HG03457 (cell line): ENCODE measurements at regions not wholly inside any gene's neighbourhood (a gene's known extent, or its start where the extent isn't known, plus 50 kb on each side); places are given as distances from the start of the nearest gene placed in this dataset.

Experiments used
- ATAC-seq: cut with Tn5 transposase; IDR thresholded peaks from one replicate; pipeline ENCODE4 v1.9.1; 2021; ENCODE audit warnings: moderate number of reproducible peaks; ENCODE audit not compliant: unreplicated experiment

DNA sequence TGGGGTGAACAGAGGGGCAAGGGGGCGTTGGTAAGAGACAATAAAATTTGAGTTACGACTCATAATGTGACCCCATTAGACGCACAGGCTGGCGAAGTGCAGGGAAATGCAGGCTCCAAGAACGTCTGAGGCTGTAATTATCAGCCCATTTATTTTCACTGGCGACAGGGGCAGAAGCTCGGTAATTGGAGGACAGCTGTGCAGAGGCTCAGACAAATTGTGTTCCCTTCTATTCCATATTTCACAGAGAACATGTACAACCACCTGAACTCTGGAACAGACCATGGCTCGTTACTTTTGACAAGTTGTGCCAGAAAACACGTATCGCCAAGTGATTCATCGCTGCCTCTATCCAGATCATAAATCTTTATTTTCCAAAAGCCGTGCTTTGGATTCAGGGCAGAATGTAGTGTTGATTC, 137.3 kb upstream of the FRMD4A start:
- no peak for ATAC-seq

DNA sequence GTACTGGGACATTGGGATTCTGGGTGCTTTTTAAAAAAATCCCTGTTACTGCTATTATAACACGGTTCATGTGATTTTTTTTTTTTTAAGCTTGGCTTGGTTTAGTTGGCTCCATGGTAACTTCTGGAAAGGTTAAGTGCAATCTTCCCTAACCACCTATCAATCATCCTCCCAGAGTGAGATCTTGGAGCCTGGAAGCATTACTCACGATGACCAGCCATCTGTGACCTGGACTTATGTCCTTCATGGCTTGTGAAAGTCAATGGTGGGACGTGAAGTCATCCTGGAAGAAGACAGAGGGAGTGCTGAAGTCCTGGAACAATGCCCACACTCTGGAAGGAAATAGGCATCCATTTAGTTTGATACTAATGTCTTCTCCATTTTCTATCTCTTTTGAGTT, 135.5 kb upstream of the FRMD4A start:
- ATAC-seq = no peak

DNA sequence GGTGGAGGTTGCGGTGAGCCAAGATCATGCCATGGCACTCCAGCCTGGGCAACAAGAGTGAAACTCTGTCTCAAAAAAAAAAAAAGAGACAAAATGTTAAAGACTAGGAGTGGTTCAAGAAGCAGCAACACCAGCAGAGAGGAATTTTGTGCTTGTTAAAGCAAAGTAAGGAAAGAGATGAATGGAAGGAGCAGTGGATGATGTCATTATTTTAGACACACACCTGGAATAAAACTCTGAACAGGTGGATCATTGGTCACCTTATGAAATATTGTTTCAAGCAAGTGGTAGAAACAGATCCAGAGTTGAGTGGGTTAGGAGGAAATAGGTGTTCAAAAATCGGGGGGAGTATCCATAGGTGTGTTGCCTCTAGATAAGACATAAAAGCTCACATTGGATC, 129.7 kb upstream of the FRMD4A start:
- ATAC-seq = no peak

DNA sequence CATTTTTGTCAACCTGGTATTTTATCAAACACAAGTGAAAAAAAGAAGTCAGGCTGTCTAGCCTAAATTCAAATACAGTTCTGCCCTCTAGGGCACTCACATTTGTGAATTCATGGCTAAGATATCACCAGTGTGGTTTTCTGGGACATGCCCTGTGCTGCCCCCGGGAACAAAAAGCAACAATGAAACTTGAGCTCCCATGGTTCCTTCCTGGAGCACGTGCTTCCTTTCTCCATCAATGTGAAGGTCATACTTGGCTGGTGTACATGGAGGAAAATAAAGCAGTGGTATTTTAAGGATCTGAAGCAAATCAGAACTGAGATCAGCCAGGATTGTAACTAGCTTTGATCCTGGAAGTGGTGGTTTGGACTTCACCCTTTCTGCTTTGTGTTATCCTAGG, 128.9 kb upstream of the FRMD4A start:
- no peak for ATAC-seq

DNA sequence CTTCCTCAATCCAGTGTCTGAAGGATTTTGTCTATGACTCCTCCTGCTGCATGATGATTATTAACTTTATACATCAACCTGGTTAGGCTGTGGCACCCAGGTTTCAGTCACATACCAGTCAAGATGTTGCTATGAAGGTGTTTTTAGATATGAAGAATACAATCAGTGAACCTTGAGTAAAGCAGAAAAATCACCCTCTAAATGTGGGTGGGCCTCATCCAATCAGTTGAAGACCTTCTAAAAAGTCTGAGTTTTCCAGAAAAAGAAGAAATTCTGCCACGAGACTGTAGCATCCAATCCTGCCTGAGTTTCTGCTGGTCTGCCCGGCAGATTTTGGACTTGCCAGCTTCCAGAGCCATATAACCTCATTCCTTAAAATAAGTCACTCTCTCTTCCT, 126.1 kb upstream of the FRMD4A start:
- no peak for ATAC-seq

DNA sequence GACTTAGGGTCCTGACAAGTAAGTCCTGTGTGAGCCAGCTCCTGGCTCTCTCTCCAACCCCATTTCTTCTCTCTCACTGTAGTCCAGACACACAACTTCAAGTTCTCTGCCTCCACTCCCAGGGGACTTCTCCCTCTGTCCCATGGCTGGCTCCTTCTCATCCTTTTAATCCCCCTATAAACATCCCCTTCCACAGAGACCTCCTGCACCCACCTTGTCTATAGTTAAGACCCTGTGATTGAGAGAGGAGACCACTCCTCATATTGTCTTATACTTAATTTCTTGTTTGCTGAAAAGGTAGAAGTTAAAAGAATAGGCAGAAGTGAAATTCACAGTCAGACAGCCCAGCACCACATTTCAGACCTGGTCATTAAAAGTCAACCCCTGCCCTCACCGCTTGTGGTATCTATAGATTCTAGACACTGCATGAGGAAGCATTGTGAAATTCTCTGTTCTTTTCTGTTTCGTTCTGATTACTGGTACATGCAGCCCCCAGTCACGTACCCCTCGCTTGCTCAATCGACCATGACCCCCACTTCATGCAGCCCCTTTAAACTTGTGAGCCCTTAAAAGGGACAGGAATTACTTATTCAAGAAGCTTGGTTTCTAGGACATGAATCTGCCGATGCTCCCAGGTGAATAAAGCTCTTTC, 125.6 kb upstream of the FRMD4A start:
- no peak for ATAC-seq

DNA sequence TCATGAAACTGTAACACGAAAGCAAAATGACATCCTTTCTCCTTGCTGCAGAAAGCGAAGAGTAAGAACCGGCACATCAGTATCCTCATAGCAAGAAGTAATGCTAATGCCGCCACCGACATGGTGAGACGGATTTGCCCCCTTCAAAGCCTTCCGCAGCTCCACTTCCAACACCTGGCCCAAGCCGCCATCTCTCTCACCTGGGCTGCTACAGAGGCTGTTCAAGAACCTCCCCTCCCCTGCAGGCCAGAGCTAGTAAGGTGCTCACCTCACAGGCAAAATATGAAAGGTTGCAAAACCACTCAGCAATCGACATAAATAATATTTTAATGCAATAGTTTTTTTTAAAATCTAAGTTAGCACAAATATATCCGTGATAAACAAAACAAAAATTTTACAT, 123.9 kb upstream of the FRMD4A start:
- no peak for ATAC-seq

DNA sequence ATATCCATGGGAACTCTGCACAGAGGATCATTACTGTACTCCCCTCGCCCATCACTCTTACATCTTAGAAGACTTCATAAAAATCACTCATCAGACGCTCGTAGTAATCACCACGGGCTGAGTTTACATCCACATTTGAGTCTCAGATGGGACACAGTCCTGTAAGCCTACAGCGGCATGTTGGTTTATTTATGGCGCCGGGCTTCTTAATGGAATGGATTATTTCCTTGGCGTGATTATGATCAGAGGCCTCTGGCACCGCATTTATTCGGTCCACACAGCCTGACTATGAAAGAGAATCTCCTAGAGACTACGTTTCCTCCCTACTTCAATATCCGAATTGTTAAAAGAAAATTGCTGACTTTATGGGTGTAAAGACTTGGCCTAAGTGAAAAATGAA, 123.5 kb upstream of the FRMD4A start:
- ATAC-seq = no peak

DNA sequence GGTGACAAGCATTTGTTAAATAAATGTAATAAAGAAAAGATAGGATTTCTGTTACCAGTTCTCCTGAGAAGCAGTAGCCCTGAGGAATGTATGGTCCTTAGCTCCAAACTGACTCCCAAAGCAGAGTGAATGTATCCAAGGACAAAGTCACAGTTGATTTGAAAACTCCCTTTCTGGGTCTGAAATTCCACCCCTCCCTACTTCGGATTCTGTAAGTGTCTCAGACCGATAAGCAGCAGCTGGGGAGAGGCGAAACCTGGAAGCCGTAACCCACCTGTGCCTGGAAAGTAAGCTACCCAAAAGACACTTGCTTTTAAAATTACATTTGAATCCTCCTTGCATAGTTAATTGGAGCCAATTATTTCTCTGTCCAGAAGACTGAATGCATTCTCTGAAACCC, 122.9 kb upstream of the FRMD4A start:
- ATAC-seq = no peak

DNA sequence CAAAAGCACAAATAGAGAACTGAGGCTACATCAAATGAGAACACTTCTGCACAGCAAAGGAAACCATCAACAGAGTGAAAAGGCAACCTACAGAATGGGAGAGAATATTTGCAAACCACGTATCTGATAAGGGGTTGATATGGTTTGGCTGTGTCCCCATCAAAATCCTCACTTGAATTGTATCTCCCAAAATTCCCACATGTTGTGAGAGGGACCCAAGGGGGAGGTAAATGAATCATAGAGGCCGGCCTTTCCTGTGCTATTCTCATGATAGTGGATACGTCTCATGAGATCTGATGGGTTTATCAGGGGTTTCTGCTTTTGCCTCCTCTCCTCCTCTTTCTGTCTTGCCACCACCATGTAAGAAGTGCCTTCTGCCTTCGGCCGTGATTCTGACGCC, 120.6 kb upstream of the FRMD4A start:
- ATAC-seq = no peak

DNA sequence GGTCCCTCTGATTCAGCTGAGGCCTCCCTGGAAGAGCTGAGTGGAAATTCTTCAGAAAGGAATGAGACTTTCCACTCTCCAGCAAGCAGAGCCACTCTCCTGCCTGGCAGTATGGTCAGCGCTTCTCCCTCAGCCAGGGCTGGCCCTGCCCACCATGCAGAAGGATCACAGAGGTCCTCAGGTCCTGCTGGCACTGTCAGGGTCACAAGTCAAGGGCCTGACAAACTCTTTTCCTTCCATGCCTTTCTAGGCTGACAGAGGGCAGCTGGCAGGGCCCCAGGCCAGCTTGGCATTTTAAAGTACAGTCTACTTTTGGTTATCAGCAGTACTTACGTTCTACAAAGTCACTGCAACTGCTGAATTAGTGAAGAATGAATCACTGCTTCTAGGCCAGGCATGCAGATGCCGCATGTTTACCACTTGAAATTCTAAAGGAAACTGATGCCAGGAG, 119.3 kb upstream of the FRMD4A start:
- no peak for ATAC-seq

DNA sequence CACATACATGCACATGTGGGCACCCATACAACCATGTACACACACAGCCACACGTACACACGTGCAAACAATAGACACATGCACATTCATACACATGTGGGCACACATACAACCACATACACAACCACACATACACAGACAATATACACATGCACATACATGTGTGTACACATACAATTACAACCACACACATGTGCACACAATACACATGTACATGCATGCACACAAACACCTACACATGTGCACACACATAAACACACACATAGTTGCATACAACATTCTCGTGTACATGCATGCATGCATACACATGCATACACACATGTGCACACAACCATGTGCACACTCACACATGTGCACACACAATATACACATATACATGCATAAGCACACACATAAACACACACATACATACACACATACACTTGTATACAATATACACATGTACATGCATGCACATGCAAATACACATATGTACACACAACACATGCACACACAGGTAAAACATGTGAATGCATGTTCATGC, 118.6 kb upstream of the FRMD4A start:
- no peak for ATAC-seq

DNA sequence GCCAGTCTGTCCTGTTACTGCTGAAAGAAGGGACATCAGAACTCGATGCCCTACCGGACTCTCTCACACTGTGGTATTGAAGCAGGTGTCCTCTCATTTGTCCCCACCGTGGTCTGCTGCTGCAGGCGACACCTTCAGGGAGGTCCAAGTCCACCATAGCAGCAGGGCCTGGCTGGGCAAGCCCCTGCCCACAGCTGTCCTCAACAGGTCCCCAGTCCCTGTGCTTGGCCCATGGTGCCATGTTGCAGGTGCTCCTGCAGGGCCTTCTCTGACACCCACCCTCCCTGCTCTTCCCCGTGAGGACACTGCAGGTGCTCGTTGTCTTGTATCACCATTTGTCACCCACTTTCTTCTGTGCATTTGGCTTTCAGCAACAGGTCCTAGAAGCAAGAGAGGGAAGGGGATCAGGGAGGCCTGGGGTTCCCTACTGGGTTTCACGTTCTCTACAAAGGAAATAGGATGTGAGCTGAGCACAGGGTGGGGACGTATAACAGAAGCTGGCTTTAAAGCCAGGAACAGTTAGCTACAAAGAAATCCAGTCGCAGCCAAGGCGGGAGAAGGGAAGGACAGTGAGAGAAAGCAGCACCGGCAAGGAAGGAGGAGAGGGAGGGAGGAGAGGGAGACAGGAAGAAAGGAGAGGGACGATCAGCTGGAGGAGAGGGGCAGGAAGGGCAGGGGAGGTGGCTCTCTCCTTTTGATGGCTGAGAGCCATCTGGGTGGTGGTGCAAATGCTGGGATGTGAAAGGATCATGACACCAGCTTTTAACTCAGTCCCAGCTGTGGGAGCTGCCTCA, 117.7 kb upstream of the FRMD4A start:
- ATAC-seq = no peak

DNA sequence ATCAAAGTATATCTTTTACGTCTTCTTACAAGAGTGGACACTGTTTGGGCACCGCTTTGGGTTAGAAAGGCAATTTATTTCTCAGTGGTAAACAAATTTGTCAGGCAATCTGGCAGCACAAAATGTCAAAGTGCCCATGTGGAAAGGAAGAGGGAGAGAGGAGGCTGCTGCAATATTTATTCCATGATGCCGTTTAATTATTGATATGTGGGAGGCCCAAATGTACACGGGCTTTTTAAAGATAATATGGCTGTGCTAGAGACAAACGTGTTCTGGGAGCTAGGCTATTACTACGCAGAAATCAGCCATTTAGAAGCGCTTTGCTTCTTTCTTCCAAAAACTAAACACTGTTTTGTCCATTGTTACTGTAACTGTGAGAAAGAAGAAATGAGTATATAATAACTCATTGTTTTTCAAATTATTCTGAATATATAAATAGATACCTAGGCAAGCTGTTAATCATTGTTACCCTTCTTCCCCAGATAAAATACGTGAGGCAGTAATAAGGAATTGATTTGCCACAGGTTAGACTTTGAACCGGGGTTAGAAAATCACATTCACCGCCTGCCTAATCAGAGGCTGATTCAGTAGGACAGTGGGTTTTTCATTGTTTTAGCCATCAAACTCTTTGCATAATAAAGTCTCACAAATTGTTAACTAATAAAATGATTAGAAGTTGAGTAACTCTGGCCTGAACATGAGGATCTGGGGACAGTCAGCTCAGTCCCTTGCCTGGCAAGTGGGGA, 116.5 kb upstream of the FRMD4A start:
- ATAC-seq = no peak

DNA sequence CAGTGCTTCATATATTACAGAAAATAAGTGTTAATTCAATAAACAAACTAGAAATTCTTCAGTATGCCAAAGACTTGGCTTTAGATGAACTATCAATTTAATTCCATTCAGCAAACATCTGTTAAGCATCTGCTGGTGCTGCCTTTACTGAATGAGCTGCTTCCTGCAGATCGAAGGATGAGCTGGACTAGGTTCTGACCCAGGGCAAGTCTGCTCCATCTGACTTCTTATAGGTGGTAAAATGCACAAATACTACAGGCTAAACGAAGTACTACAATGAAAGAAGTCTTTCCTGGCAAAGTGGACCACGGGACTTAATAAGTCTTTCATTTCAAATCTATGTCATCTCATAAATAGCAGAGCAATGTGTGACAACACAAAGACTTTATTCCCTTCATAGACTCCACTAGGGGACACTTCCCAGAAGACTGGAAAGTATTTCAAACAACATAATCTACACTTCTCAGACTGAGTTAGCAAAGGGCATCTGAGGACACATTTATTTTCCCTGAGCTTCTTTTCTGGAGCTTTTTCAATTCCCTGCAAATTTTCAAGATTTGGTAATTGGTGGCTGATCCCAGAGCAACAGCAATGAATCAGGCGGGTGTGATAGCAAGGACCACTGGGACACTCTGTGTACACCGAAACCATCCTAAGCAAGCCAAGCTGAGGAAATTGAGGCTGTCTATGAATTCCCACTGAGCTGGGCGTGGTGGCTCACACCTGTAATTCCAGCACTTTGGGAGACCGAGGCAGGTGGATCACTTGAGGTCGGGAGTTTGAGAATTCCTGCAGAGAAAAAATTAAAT, 108.9 kb upstream of the FRMD4A start:
- ATAC-seq = no peak

DNA sequence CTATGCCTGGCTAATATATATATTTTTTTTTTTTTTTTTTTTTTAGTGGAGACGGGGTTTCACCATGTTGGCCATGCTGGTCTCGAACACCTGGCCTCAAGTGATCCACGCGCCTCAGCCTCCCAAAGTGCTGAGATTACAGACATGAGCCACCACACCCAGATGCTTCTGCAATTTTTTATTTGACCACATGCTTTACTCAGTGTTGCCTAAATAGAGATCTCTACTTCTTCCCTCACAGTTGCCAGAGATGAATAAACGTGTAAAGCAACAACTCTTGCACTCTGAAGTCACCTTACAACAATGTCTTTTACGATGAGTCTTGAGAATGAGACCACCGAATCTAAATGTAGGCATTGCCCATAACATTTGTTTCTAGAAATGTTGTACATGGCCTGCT, 107.9 kb upstream of the FRMD4A start:
- ATAC-seq = no peak

DNA sequence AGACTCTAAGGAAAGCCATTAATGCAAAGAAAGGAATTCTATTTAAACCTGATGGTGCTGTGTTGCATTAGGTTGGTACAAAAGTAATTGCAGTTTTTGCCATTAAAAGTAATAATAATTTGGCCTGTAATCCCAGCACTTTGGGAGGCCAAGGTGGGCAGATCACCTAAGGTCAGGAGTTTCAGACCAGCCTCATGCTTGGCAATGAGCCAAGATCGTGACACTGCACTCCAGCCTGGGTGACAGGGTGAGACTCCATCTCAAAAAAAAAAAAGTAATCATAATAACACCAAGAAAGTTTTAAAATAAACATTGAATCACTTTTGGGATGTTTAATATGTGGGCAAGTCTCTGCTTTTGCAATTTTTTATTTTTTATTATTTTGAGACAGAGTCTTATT, 107.3 kb upstream of the FRMD4A start:
- ATAC-seq = no peak

DNA sequence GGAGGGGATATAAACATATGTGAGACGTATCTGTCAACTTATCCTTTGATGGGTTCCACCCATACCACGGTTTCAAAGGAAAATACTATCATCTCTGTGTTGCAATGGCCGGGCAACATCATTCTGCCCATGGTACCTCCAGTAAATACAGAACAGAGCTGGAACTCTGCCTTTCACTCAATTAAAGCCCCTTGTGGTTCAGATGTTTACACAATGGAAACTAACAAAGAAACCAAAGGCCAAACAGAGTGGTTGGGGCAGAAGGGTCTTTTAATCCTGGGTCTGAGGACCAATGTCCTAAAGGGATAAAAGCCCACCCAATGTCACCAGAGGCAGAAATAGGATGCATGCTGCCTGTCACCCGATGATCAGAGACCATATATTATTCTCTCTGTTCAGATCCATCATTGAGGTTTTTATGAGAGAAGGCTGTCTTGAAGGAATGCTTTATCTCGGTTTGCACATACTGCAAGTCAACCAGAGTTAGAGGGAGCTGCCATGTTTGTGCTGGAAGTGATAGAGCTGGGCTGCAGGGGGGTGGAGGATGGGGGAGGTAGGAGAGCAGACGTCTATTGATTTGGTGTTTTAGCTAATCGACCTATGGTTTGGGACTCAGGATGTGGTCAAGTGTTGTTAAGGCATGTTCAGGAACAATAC, 105.4 kb upstream of the FRMD4A start:
- no peak for ATAC-seq

DNA sequence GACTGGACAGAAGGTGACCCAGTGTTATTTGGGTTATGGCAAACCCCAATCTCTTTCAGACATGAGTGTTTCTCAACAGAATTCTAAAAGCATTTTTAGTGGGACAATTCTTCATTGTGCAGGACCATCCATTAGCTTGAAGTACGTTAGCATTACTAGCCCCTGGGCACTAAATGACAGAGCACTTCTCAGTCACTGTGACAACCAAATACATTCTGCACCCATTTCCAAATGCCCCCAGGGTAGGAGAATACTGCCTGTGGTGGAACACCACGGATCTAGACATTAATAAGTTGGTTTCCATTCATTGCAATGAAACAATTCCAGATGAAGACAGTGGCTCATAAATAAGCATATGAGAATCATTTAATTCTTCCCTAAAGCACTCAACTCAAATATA, 102.4 kb upstream of the FRMD4A start:
- no peak for ATAC-seq

DNA sequence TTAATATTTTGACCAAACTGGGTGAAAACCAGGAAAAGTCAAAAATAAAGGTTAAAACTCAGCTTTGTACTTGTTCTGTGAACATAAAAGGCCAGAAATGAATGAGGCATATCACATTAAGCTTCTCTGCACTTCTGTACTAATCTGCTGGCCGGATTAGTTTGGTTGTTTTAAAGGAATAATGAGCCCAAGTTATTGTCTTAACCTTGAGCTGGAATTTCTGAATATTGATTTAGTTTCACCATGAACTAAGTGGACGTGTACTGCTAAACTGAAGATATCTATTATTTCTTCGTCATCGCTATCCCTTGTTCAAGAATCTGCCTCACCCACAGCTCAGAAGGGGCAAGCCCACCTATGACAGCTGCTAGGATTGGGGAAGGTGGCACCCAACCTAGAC, 101.1 kb upstream of the FRMD4A start:
- ATAC-seq = no peak
